HL-60 (cell line): ENCODE measurements at regions not wholly inside any gene's neighbourhood (a gene's known extent, or its start where the extent isn't known, plus 50 kb on each side); places are given as distances from the start of the nearest gene placed in this dataset.

Experiments
- DNase-seq, 2 experiments: peaks; one replicate each; pipeline ENCODE4 v3.0.0-alpha.2; 2010 to 2020; ENCODE audit warnings: low read depth in 1 of 2, low spot score in 1 of 2
- H3K27ac ChIP-seq: fragments of 250-450 bp; sonication (Bioruptor Pico); replicated peaks from 2 replicates; pipeline ENCODE4 v1.5.1; 2020; ENCODE audit warnings: mild to moderate bottlenecking, moderate library complexity
- H3K27me3 ChIP-seq: fragments of 250-450 bp; sonication (Bioruptor Pico); 2 replicates; pipeline ENCODE4 v1.5.1; 2021; ENCODE audit warnings: mild to moderate bottlenecking, moderate library complexity; ENCODE audit not compliant: insufficient read depth, poor library complexity, severe bottlenecking
- H3K4me3 ChIP-seq: replicated peaks from 2 replicates; pipeline ENCODE4 v1.5.1; 2011; ENCODE audit warnings: mild to moderate bottlenecking, control low read depth, low read length; ENCODE audit not compliant: insufficient read depth
- CTCF ChIP-seq: IDR thresholded peaks from one replicate; pipeline ENCODE4 v1.5.1; 2011; ENCODE audit warnings: low read length, control low read depth, inconsistent platforms; ENCODE audit not compliant: insufficient read depth
- GABPA ChIP-seq: IDR thresholded peaks from 2 replicates; pipeline ENCODE4 v1.6.1; 2012; ENCODE audit warnings: low read depth
- POLR2AphosphoS5 ChIP-seq: IDR thresholded peaks from 2 replicates; pipeline ENCODE4 v1.6.1; 2012; ENCODE audit warnings: low read depth
- REST ChIP-seq: IDR thresholded peaks from 2 replicates; pipeline ENCODE4 v1.6.1; 2012; ENCODE audit warnings: low read depth; ENCODE audit not compliant: insufficient replicate concordance
- SPI1 ChIP-seq: IDR thresholded peaks from 2 replicates; pipeline ENCODE4 v1.6.1; 2012; ENCODE audit warnings: low read depth, mild to moderate bottlenecking, borderline replicate concordance

GRCh38 chr15:97401195-97401594, 559.3 kb upstream of the ARRDC4 start:
- H3K4me3 ChIP-seq: no peak overlapping the region
- TF ChIP-seq POLR2AphosphoS5 (no peak), CTCF (no peak), REST (no peak), SPI1 (no peak), GABPA (no peak)
- DNase-seq: no peak
- no peak overlapping the region for H3K27ac ChIP-seq
- H3K27me3 ChIP-seq: no peaks in the 10 kb centered on the region

- TF ChIP-seq SPI1 (no peak), CTCF (no peak), REST (no peak), POLR2AphosphoS5 (no peak), GABPA (no peak)
- no peak for DNase-seq
- Histone ChIP-seq H3K27ac (no peak overlapping the region), H3K27me3 (no peaks in the 10 kb centered on the region), H3K4me3 (no peak overlapping the region)
These were observed 558.5 kb upstream of the ARRDC4 start for GRCh38 chr15:97401970-97402369.

GRCh38 chr15:97406841-97407240, 553.7 kb upstream of the ARRDC4 start:
- Histone ChIP-seq H3K27ac (no peak overlapping the region), H3K4me3 (no peak overlapping the region), H3K27me3 (no peaks in the 10 kb centered on the region)
- TF ChIP-seq REST (no peak), CTCF (no peak), SPI1 (no peak), POLR2AphosphoS5 (no peak), GABPA (no peak)
- DNase-seq: no peak
